CD4-positive, alpha-beta T cell treated with Interleukin-12 subunit alpha and Interleukin-12 subunit beta, for 1 hour (primary cell): ENCODE measurements at regions not wholly inside any gene's neighbourhood (a gene's known extent, or its start where the extent isn't known, plus 50 kb on each side); places are given as distances from the start of the nearest gene placed in this dataset.
"Not testable (repeated sequence)": the region's sequence is repeated elsewhere in the genome, so short reads cannot be mapped to it uniquely, and the experiment has no call there.

Source experiments
- DNase-seq: peaks from one replicate; pipeline ENCODE4 v3.0.0-alpha.2; 2020

- no peak for DNase-seq
These were observed 1594.1 kb downstream of the EFNA5 start for GRCh38 chr5:106076655-106077054.

- no peak for DNase-seq
These were observed 1598.5 kb downstream of the EFNA5 start for GRCh38 chr5:106072208-106072607.

- no peak for DNase-seq
These were observed 1623.4 kb downstream of the EFNA5 start for GRCh38 chr5:106047341-106047740.

- not testable (repeated sequence) for DNase-seq
These were observed 1638.7 kb downstream of the EFNA5 start for GRCh38 chr5:106032069-106032468.

- DNase-seq: no peak
These were observed 1642.4 kb downstream of the EFNA5 start for GRCh38 chr5:106028314-106028713.

GRCh38 chr5:106020894-106021293 lies 1649.8 kb downstream of the EFNA5 start:
- no peak for DNase-seq

GRCh38 chr5:106019261-106019660 lies 1651.5 kb downstream of the EFNA5 start:
- no peak for DNase-seq

- DNase-seq: no peak
These were observed 1653.4 kb downstream of the EFNA5 start for GRCh38 chr5:106017243-106017857.

GRCh38 chr5:106014262-106014661 lies 1656.5 kb downstream of the EFNA5 start:
- no peak for DNase-seq

- DNase-seq: no peak
These were observed 1664.5 kb downstream of the EFNA5 start for GRCh38 chr5:106006242-106006641.

- not testable (repeated sequence) for DNase-seq
These were observed 1671.7 kb downstream of the EFNA5 start for GRCh38 chr5:105998991-105999390.

GRCh38 chr5:105993027-105993426 lies 1677.7 kb downstream of the EFNA5 start:
- DNase-seq: no peak

- DNase-seq: no peak
These were observed 1688.2 kb downstream of the EFNA5 start for GRCh38 chr5:105982526-105982925.

- DNase-seq: no peak
These were observed 1692.7 kb downstream of the EFNA5 start for GRCh38 chr5:105978011-105978410.

- DNase-seq: no peak
These were observed 1693.6 kb downstream of the EFNA5 start for GRCh38 chr5:105977163-105977562.

- DNase-seq: no peak
These were observed 1699.8 kb downstream of the EFNA5 start for GRCh38 chr5:105970919-105971318.

- DNase-seq: no peak
These were observed 1701.8 kb downstream of the EFNA5 start for GRCh38 chr5:105968981-105969380.

GRCh38 chr5:105963696-105964255 lies 1707.0 kb downstream of the EFNA5 start:
- no peak for DNase-seq

GRCh38 chr5:105961572-105961971 lies 1709.2 kb downstream of the EFNA5 start:
- no peak for DNase-seq

GRCh38 chr5:105956456-105957196 lies 1714.1 kb downstream of the EFNA5 start:
- no peak for DNase-seq

GRCh38 chr5:105954341-105954740 lies 1716.4 kb downstream of the EFNA5 start:
- no peak for DNase-seq

GRCh38 chr5:105953616-105954015 lies 1717.1 kb downstream of the EFNA5 start:
- DNase-seq: no peak

GRCh38 chr5:105952875-105953274 lies 1717.9 kb downstream of the EFNA5 start:
- no peak for DNase-seq

GRCh38 chr5:105947461-105947860 lies 1723.3 kb downstream of the EFNA5 start:
- DNase-seq: no peak
